ENCODE measurements at regions not wholly inside any gene's neighbourhood (a gene's known extent, or its start where the extent isn't known, plus 50 kb on each side); places are given as distances from the start of the nearest gene placed in this dataset.

DNA sequence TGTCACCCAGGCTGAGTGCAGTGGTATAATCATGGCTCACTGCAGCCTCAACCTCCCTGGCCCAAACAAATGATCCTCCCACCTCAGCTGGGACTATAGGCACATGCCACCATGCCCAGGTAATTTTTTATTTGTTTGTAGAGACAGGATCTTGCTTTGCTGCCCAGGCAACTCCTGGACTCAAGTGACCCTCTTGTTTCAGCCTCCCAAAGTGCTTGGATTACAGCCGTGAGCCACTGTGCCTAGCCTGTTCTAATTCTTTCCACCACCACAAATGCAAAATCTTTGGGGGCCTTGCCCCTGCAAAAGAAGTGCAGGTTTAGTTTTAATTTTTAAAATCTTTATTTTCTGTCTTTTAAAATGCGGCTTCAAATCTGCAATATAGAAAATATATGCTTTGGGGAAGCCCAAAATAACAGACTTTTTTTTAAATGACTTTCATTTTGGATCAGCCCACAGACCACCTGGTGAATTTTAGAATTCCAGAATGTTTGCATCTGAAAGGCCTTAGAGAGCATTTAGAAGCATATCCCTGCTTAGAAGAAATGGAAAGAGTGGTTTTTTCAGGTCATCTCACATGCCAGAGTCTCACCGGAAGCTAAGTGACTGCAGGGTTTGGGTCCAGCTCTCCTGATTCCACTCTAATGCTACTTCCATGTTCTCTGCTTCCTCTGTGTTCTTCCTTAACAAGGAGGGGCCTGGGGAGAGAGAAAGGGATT, 111.4 kb upstream of the FER start:
- WGBS, 2 donors: 92 to 93% methylated on average over 3 of the region's 3 CpGs
- no peak for TF ChIP-seq POLR2A (IDR thresholded peaks at IDR 0.05)
- TF ChIP-seq, protein P1, sequence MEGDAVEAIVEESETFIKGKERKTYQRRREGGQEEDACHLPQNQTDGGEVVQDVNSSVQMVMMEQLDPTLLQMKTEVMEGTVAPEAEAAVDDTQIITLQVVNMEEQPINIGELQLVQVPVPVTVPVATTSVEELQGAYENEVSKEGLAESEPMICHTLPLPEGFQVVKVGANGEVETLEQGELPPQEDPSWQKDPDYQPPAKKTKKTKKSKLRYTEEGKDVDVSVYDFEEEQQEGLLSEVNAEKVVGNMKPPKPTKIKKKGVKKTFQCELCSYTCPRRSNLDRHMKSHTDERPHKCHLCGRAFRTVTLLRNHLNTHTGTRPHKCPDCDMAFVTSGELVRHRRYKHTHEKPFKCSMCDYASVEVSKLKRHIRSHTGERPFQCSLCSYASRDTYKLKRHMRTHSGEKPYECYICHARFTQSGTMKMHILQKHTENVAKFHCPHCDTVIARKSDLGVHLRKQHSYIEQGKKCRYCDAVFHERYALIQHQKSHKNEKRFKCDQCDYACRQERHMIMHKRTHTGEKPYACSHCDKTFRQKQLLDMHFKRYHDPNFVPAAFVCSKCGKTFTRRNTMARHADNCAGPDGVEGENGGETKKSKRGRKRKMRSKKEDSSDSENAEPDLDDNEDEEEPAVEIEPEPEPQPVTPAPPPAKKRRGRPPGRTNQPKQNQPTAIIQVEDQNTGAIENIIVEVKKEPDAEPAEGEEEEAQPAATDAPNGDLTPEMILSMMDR (IDR thresholded peaks at IDR 0.05): no peak
- no peak for DNase-seq (ENCODE audit: low spot score in 2 of 2)
- intact Hi-C loops (cut with DNase I; ENCODE audit: low total_unique reads): no loop called here
- no peak overlapping the region for H3K4me3 ChIP-seq (ENCODE audit: low read depth, poor library complexity, severe bottlenecking)

GRCh38 chr5:108634617-108635288, 112.9 kb upstream of the FER start:
- H3K4me3 ChIP-seq (ENCODE audit: low read depth, poor library complexity, severe bottlenecking): no peak overlapping the region
- WGBS, 2 donors: 61 to 63% methylated on average over 1 of the region's 1 CpG
- TF ChIP-seq, protein P1 (IDR thresholded peaks at IDR 0.05): no peak
- TF ChIP-seq POLR2A (IDR thresholded peaks at IDR 0.05): no peak
- intact Hi-C loops (cut with DNase I; ENCODE audit: low total_unique reads): no loop called here
- DNase-seq (ENCODE audit: low spot score in 2 of 2): no peak

GRCh38 chr5:108634010-108634616, 113.6 kb upstream of the FER start:
- no peak for DNase-seq (ENCODE audit: low spot score in 2 of 2)
- intact Hi-C loops (cut with DNase I; ENCODE audit: low total_unique reads): no loop called here
- TF ChIP-seq POLR2A (IDR thresholded peaks at IDR 0.05): no peak
- TF ChIP-seq, protein P1 (IDR thresholded peaks at IDR 0.05): no peak
- no peak overlapping the region for H3K4me3 ChIP-seq (ENCODE audit: low read depth, poor library complexity, severe bottlenecking)

GRCh38 chr5:108629779-108630528, 117.7 kb upstream of the FER start:
- WGBS, 2 donors: 84 to 89% methylated on average over 2 of the region's 2 CpGs
- intact Hi-C loops (cut with DNase I; ENCODE audit: low total_unique reads): no loop called here
- TF ChIP-seq, protein P1 (IDR thresholded peaks at IDR 0.05): no peak
- no peak for TF ChIP-seq POLR2A (IDR thresholded peaks at IDR 0.05)
- no peak for DNase-seq (ENCODE audit: low spot score in 2 of 2)
- H3K4me3 ChIP-seq (ENCODE audit: low read depth, poor library complexity, severe bottlenecking): no peak overlapping the region

DNA sequence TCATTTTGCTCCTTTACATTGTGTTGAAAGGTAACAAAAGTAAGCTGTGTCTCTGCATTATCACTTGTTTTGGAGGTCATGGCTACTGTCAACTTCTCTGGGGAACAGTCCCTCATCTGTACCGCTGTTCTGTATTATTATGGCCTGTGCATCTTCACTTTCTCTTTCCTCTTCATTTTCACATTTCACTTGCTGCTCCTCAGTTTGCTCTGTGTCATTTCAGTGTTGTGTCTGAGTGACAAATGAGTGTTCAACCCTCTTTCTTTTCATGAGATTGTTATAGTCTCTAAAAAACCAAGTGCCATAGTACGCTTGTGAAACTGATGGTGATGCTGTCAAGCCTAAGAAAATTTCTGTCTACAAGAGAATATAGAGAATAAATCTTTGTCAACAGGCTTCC, 122.0 kb upstream of the FER start:
- no peak overlapping the region for H3K4me3 ChIP-seq (ENCODE audit: low read depth, poor library complexity, severe bottlenecking)
- 94 to 98% methylated on average over 2 of the region's 2 CpGs for whole genome bisulfite sequencing, 2 donors
- DNase-seq (ENCODE audit: low spot score in 2 of 2): no peak
- no peak for TF ChIP-seq POLR2A (IDR thresholded peaks at IDR 0.05)
- TF ChIP-seq, protein P1 (IDR thresholded peaks at IDR 0.05): no peak
- intact Hi-C loops (cut with DNase I; ENCODE audit: low total_unique reads): no loop called here

Measured in lower leg skin (tissue), 4 donors.